Inflammatory macrophage treated with lipopolysaccharide for 4 hours (primary cell): ENCODE measurements at regions not wholly inside any gene's neighbourhood (a gene's known extent, or its start where the extent isn't known, plus 50 kb on each side); places are given as distances from the start of the nearest gene placed in this dataset.
"Not testable (repeated sequence)": the region's sequence is repeated elsewhere in the genome, so short reads cannot be mapped to it uniquely, and the experiment has no call there.

Experiments used
- DNase-seq: peaks from one replicate; pipeline ENCODE4 v3.0.0-alpha.2; 2020

GRCh38 chr6:21282360-21282759 lies 311.2 kb upstream of the SOX4 start:
- not testable (repeated sequence) for DNase-seq

DNA sequence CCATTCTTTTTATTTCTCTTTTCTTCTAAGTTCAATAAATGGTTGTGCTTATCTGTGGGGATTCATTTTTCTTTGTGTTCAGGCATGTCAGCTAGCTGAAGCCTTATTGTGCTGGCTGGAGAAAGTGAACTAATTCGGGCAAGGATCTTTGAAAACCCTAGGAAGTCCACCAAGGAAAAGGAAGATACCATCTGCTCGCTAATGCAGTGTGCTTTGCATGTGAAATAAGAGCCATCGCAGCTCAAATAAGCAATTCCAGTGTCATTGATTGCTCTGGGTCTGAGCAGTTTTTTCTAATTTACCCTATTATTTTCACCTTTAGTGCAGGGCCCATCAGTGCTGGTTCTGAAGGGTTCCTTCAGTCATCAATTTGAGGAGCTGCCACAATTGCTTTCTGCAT lies 309.4 kb upstream of the SOX4 start:
- DNase-seq: no peak

DNA sequence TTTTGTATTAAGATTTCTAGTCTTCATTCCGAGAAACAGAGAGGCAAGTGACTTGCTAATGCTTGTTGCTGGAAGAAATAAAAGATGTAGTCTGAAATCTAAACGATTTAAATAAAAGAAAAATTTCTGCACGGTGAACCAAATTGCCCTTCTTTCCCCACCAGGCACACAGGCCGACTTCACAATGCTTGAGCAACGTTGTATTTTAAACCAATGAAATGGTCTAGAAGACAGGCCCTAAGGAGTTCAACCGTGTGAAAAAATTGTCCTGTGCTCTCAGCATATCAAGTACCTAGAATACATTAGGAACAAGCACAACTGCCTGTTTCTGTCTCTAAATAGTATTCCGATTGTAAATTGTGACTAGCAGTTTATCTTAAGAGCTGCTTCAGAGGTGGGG lies 308.8 kb upstream of the SOX4 start:
- DNase-seq: no peak

DNA sequence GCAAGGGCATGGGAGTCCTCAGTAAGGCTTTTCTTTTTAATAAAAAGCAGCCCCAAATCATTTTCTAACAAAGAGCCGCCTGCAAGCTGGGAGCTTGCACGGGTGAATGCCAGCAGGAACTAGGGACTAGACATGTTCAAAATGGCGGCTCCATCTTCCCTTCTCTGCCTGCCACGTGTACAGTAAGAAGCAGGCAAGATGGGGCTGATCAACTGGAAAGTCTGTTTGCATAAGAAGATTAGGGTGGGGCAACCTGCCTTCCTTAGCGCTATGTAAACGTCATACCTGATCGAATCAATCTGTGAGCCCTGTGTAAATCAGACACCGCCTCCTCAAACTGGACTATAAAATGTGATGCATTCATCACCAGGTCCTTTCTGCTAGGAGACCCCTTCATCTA lies 299.4 kb upstream of the SOX4 start:
- DNase-seq: no peak

GRCh38 chr6:21295506-21296240 lies 297.9 kb upstream of the SOX4 start:
- DNase-seq: no peak

DNA sequence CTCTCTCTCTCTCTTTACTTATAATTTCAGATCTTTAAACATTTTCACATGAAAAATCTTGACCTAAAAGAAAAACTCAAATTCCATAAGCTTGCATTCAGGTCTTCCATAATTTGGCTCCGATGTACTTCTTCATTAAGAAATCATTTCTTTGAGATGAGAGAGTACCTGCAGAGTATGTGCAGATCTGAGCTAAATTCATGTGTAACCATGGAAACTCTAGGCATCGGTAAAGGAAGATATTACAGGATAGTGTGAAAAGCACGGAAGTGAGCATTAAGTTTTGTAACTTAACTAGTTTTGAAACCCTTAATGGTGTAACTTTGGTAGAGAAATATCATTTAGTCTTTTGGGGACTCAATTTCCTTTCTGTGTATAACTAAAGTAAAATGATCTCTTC lies 295.9 kb upstream of the SOX4 start:
- no peak for DNase-seq

DNA sequence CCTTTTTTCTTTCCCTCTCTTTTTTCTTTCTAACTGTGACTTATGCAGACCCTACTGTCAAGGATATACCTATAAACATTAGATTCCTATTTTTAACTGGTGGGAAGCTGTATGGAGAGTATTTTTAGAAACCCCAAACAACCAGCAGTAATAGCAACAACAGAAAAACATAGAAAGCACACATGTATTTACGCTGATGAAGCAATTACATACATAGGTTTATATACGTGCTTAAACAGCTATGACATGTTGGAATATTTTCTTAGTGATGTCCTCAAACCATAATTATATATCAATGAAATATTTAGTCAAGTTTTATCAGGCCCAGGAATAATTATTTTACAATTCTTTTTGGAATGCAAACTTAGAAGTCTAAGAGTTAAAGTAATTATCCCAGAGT lies 294.3 kb upstream of the SOX4 start:
- DNase-seq: no peak

GRCh38 chr6:21300439-21300838 lies 293.1 kb upstream of the SOX4 start:
- no peak for DNase-seq

- DNase-seq: peak; percentile 63
Observed at GRCh38 chr6:21305893-21306332, 287.6 kb upstream of the SOX4 start.

DNA sequence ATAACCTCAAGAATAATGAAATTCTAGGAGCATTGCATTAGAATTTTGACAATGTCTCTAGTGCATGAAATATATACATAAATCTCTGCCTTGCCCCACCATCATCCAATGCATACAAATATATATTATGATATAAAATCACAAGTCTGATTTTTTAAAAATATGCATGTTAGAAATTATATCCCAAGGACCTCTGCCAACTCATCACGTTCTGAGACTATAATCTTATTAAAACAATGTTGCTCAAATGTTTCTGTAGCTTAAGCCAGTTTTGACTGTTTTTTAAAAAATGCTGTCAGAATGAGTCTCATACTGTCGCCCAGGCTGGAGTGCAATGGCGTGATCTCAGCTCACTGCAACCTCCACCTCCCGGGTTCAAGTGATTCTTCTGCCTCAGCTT lies 287.0 kb upstream of the SOX4 start:
- no peak for DNase-seq

- no peak for DNase-seq
Observed at GRCh38 chr6:21309807-21310221, 283.7 kb upstream of the SOX4 start.

- no peak for DNase-seq
Observed at GRCh38 chr6:21310568-21311140, 282.9 kb upstream of the SOX4 start.

DNA sequence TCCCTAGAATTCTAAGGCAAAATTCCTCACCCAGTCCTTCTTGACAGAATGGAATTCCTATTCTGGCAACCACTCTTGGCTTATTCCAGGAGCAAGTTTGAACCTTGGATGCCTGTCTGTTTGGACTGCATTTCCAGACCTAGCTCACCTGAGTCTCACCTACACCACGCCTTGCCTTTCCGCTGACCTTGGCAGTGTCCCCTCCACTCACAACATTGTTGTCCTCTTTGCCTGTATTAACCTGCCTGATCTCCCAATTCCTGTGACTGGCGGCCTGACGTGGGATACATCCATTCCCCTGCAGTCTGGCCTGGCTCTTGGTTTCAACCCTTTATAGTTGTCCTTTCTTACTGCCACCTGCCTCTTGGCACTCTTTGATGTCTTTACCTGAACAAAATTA lies 281.4 kb upstream of the SOX4 start:
- no peak for DNase-seq

DNA sequence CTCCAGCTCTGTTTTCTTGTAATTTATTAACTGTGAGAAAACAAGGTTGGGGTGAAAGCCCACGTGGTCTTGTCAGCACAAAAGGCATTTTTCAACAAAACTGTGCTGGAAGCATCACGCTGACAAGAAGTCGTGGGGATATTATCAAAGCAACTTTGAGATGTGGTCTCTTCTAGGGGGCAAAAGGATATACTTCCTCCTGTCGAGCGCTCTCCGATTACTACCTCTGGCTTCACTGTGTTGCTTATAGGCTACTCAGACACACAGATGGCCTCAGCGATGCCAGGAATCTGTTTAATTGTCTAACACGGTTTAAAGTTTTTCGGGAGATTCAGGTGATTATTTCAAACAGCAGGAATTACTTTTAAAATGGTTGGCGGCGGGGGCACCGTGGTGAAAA lies 275.9 kb upstream of the SOX4 start:
- DNase-seq: no peak

GRCh38 chr6:21321076-21321475 lies 272.5 kb upstream of the SOX4 start:
- DNase-seq: no peak

DNA sequence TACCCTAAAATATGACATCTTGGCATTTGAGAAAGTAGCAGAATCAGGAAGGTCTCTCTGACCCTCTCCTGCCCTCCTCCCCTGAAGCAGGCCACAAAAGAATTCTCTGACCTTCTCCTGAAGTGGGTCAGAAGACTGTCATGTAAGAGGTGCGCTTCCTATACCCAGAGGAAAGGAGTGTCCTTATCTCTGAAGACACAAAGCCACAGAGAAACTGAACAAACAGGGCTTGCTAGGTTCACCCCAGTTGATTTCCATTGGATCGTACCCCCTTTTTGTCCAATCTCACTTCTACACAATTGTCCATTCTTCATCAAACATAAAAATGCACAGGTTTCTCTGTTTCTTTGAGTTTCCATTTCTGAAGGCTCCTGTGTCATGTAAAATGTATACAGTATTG lies 272.0 kb upstream of the SOX4 start:
- DNase-seq: no peak

- DNase-seq: no peak
Observed at GRCh38 chr6:21323577-21323976, 270.0 kb upstream of the SOX4 start.

DNA sequence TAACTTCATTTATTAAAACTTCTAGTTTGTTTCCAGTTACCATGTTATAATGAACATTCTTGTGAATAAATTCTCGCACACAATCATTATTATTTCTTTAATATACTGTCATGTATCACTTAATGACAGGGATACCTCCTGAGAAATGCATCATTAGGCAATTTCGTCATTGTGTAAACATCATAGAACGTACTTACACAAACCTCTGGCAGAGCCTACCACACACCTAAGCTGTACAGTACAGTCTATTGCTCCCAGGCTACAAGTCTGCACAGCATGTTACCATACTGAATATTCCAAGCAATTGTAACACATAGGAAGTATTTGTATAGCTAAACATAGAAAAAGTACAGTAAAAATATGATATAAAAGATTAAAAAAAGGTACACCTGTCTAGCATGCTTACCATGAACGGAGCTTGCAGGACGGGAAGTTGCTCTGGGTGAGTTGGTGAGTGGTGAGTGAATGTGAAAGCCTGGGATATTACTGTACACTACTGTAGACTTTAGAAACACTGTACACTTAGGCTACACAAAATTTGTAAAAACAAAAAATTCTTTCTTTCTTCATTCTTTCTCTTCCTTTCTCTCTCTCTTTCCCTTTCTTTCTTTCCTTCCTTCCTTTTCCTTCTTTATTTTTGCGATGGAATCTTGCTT lies 268.2 kb upstream of the SOX4 start:
- no peak for DNase-seq

- DNase-seq: no peak
Observed at GRCh38 chr6:21327326-21328112, 266.0 kb upstream of the SOX4 start.

DNA sequence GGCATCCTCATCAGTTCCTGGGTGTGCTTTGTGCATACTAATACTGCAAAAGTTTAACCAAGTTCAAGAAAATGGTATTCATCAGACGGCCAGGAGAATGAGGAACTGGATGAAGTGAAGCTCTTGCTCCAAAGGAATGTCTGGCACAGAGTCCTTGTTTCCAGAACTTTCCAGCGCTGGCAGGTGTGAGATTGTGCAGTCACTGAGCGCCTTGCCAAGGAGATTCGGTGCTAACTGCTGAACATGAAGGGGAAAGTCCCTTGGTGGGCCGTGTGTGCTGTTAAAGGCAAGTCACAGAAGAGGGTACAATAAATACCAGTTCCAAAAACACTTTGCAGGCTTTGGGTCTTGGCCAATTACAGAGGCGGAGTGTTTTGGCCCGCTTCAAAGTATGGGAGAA lies 262.3 kb upstream of the SOX4 start:
- no peak for DNase-seq

DNA sequence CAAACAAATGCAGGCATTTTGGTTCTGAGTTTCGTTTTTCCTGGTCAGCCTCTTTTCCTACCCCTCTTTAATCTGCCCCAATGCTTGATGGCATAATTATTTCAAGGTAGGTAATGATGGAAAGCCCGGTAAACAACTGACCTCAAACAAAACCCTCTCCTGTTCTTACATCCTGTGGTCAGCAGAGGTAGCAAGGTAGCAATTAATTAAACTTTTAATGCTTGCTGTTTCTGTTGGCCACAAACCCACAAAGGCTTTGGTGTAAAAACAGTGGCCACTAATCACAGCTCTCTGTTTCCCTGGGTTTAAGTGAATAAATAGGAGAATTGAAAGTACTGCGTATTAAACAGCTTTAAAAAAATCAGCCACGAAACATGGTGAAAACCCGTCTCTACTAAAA lies 261.5 kb upstream of the SOX4 start:
- no peak for DNase-seq

DNA sequence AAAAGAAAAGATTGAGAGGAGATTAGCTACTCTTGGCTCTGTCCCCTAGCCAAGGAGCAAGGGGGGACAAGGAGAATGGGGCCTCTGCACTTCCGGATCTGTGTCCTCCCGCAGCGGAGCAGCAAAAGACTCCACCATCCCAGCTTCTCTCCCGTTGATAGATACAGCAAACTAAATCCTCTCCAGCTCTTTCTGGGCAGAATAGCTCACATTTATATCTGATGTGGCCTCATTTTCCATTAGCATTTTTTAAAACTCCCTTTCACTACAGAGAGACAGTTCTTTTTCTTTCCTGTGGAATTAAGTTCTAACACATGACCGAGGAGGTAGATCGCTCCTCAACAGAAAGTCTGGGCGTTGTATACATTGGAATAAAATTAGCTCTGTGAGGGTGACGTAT lies 260.9 kb upstream of the SOX4 start:
- DNase-seq: no peak

DNA sequence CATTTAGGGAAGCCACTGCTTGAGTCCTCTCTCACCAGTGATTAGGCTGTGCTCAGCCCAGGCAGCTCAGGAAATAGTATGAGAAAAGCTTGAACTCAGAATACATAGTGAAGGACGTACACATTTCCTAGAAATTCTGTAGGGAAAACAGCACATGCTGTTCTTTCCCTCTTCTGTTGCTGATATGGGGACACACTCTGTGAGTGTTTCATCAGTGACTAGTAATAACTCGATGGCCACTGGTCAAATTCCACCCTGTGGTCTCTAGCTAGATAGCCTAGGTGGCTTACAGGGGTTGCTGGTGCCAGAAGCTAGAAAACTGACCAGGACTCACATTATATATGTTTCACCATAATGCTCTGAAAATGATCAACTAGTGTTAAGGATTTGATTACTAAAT lies 259.8 kb upstream of the SOX4 start:
- no peak for DNase-seq

DNA sequence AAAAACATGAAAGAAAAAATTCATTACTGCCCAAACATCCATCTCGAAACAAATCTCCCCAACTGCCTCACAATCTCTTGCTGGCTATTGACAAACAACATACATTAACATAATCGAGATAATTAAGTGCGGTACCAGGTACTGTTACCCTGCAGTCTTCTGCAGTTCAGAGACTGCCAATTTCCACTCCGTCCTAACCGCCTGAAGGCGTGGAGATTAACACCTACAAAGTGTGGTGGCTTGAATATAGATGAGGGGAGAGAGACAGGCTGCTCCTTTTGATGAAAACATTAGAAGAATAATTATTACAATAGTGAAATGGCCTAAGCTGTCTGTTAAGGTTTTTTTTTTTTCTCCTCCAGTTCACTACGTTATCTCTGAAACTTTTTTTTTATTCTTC lies 258.9 kb upstream of the SOX4 start:
- DNase-seq: no peak
